ENCODE measurements at regions not wholly inside any gene's neighbourhood (a gene's known extent, or its start where the extent isn't known, plus 50 kb on each side); places are given as distances from the start of the nearest gene placed in this dataset.

GRCh38 chr4:13209600-13209999 is 274.5 kb downstream of the RAB28 start:
- no peaks in the 10 kb centered on the region for H3K9me3 ChIP-seq (ENCODE audit: control insufficient read depth in 1 of 2, low read length in 2 of 2)
- no peak overlapping the region for H3K4me3 ChIP-seq (ENCODE audit: low read depth in 1 of 2, low read length in 2 of 2)
- H3K4me1 ChIP-seq (ENCODE audit: control insufficient read depth in 1 of 2, insufficient read depth in 2 of 2, low read length in 2 of 2), result no peaks in the 10 kb centered on the region
- H3K36me3 ChIP-seq (ENCODE audit: control insufficient read depth in 1 of 2, insufficient read depth in 2 of 2, low read length in 2 of 2), result no peaks in the 10 kb centered on the region
- H3K27me3 ChIP-seq (ENCODE audit: low read depth, low read length), result no peaks in the 10 kb centered on the region
- no peak overlapping the region for H3K27ac ChIP-seq (ENCODE audit: low read length)

- Histone ChIP-seq H3K4me1 (ENCODE audit: control insufficient read depth in 1 of 2, insufficient read depth in 2 of 2, low read length in 2 of 2) (no peaks in the 10 kb centered on the region), H3K9me3 (ENCODE audit: control insufficient read depth in 1 of 2, low read length in 2 of 2) (no peaks in the 10 kb centered on the region), H3K27me3 (ENCODE audit: low read depth, low read length) (no peaks in the 10 kb centered on the region), H3K36me3 (ENCODE audit: control insufficient read depth in 1 of 2, insufficient read depth in 2 of 2, low read length in 2 of 2) (no peaks in the 10 kb centered on the region), H3K4me3 (ENCODE audit: low read depth in 1 of 2, low read length in 2 of 2) (no peak overlapping the region), H3K27ac (ENCODE audit: low read length) (no peak overlapping the region)
Measured at GRCh38 chr4:13208558-13209193, 275.5 kb downstream of the RAB28 start.

- Histone ChIP-seq H3K4me3 (ENCODE audit: low read depth in 1 of 2, low read length in 2 of 2) (no peak overlapping the region), H3K4me1 (ENCODE audit: control insufficient read depth in 1 of 2, insufficient read depth in 2 of 2, low read length in 2 of 2) (peaks cover 0 to 10% of the 10 kb centered on the region in 2 donors), H3K27ac (ENCODE audit: low read length) (no peak overlapping the region), H3K27me3 (ENCODE audit: low read depth, low read length) (no peaks in the 10 kb centered on the region), H3K9me3 (ENCODE audit: control insufficient read depth in 1 of 2, low read length in 2 of 2) (no peaks in the 10 kb centered on the region), H3K36me3 (ENCODE audit: control insufficient read depth in 1 of 2, insufficient read depth in 2 of 2, low read length in 2 of 2) (no peaks in the 10 kb centered on the region)
Measured at GRCh38 chr4:13207226-13207625, 276.9 kb downstream of the RAB28 start.

- H3K36me3 ChIP-seq (ENCODE audit: control insufficient read depth in 1 of 2, insufficient read depth in 2 of 2, low read length in 2 of 2), result no peaks in the 10 kb centered on the region
- no peak overlapping the region for H3K27ac ChIP-seq (ENCODE audit: low read length)
- H3K9me3 ChIP-seq (ENCODE audit: control insufficient read depth in 1 of 2, low read length in 2 of 2), result no peaks in the 10 kb centered on the region
- no peaks in the 10 kb centered on the region for H3K27me3 ChIP-seq (ENCODE audit: low read depth, low read length)
- peaks cover 0 to 10% of the 10 kb centered on the region in 2 donors for H3K4me1 ChIP-seq (ENCODE audit: control insufficient read depth in 1 of 2, insufficient read depth in 2 of 2, low read length in 2 of 2)
- no peak overlapping the region for H3K4me3 ChIP-seq (ENCODE audit: low read depth in 1 of 2, low read length in 2 of 2)
Measured at GRCh38 chr4:13203101-13203500, 281.0 kb downstream of the RAB28 start.

GRCh38 chr4:13202701-13203100 is 281.4 kb downstream of the RAB28 start:
- H3K36me3 ChIP-seq (ENCODE audit: control insufficient read depth in 1 of 2, insufficient read depth in 2 of 2, low read length in 2 of 2), result no peaks in the 10 kb centered on the region
- no peaks in the 10 kb centered on the region for H3K9me3 ChIP-seq (ENCODE audit: control insufficient read depth in 1 of 2, low read length in 2 of 2)
- H3K27ac ChIP-seq (ENCODE audit: low read length), result no peak overlapping the region
- H3K27me3 ChIP-seq (ENCODE audit: low read depth, low read length), result no peaks in the 10 kb centered on the region
- peaks cover 0 to 10% of the 10 kb centered on the region in 2 donors for H3K4me1 ChIP-seq (ENCODE audit: control insufficient read depth in 1 of 2, insufficient read depth in 2 of 2, low read length in 2 of 2)
- H3K4me3 ChIP-seq (ENCODE audit: low read depth in 1 of 2, low read length in 2 of 2), result no peak overlapping the region

GRCh38 chr4:13201241-13201640 is 282.9 kb downstream of the RAB28 start:
- H3K4me3 ChIP-seq (ENCODE audit: low read depth in 1 of 2, low read length in 2 of 2), result no peak overlapping the region
- H3K36me3 ChIP-seq (ENCODE audit: control insufficient read depth in 1 of 2, insufficient read depth in 2 of 2, low read length in 2 of 2), result no peaks in the 10 kb centered on the region
- no peak overlapping the region for H3K27ac ChIP-seq (ENCODE audit: low read length)
- no peaks in the 10 kb centered on the region for H3K27me3 ChIP-seq (ENCODE audit: low read depth, low read length)
- no peaks in the 10 kb centered on the region for H3K9me3 ChIP-seq (ENCODE audit: control insufficient read depth in 1 of 2, low read length in 2 of 2)
- peaks cover 0 to 10% of the 10 kb centered on the region in 2 donors for H3K4me1 ChIP-seq (ENCODE audit: control insufficient read depth in 1 of 2, insufficient read depth in 2 of 2, low read length in 2 of 2)

GRCh38 chr4:13196721-13197120 is 287.4 kb downstream of the RAB28 start:
- H3K9me3 ChIP-seq (ENCODE audit: control insufficient read depth in 1 of 2, low read length in 2 of 2), result no peaks in the 10 kb centered on the region
- H3K4me3 ChIP-seq (ENCODE audit: low read depth in 1 of 2, low read length in 2 of 2), result no peak overlapping the region
- H3K27me3 ChIP-seq (ENCODE audit: low read depth, low read length), result no peaks in the 10 kb centered on the region
- no peaks in the 10 kb centered on the region for H3K4me1 ChIP-seq (ENCODE audit: control insufficient read depth in 1 of 2, insufficient read depth in 2 of 2, low read length in 2 of 2)
- H3K36me3 ChIP-seq (ENCODE audit: control insufficient read depth in 1 of 2, insufficient read depth in 2 of 2, low read length in 2 of 2), result no peaks in the 10 kb centered on the region
- no peak overlapping the region for H3K27ac ChIP-seq (ENCODE audit: low read length)

- no peaks in the 10 kb centered on the region for H3K4me1 ChIP-seq (ENCODE audit: control insufficient read depth in 1 of 2, insufficient read depth in 2 of 2, low read length in 2 of 2)
- no peak overlapping the region for H3K4me3 ChIP-seq (ENCODE audit: low read depth in 1 of 2, low read length in 2 of 2)
- no peaks in the 10 kb centered on the region for H3K27me3 ChIP-seq (ENCODE audit: low read depth, low read length)
- H3K27ac ChIP-seq (ENCODE audit: low read length), result no peak overlapping the region
- no peaks in the 10 kb centered on the region for H3K9me3 ChIP-seq (ENCODE audit: control insufficient read depth in 1 of 2, low read length in 2 of 2)
- no peaks in the 10 kb centered on the region for H3K36me3 ChIP-seq (ENCODE audit: control insufficient read depth in 1 of 2, insufficient read depth in 2 of 2, low read length in 2 of 2)
Measured at GRCh38 chr4:13193662-13194061, 290.5 kb downstream of the RAB28 start.

- Histone ChIP-seq H3K36me3 (ENCODE audit: control insufficient read depth in 1 of 2, insufficient read depth in 2 of 2, low read length in 2 of 2) (no peaks in the 10 kb centered on the region), H3K27me3 (ENCODE audit: low read depth, low read length) (no peaks in the 10 kb centered on the region), H3K27ac (ENCODE audit: low read length) (no peak overlapping the region), H3K4me1 (ENCODE audit: control insufficient read depth in 1 of 2, insufficient read depth in 2 of 2, low read length in 2 of 2) (no peaks in the 10 kb centered on the region), H3K4me3 (ENCODE audit: low read depth in 1 of 2, low read length in 2 of 2) (no peak overlapping the region), H3K9me3 (ENCODE audit: control insufficient read depth in 1 of 2, low read length in 2 of 2) (no peaks in the 10 kb centered on the region)
Measured at GRCh38 chr4:13190093-13190721, 293.9 kb downstream of the RAB28 start.

- Histone ChIP-seq H3K36me3 (ENCODE audit: control insufficient read depth in 1 of 2, insufficient read depth in 2 of 2, low read length in 2 of 2) (no peaks in the 10 kb centered on the region), H3K27ac (ENCODE audit: low read length) (no peak overlapping the region), H3K9me3 (ENCODE audit: control insufficient read depth in 1 of 2, low read length in 2 of 2) (peaks cover 0 to 5% of the 10 kb centered on the region in 2 donors), H3K27me3 (ENCODE audit: low read depth, low read length) (no peaks in the 10 kb centered on the region), H3K4me3 (ENCODE audit: low read depth in 1 of 2, low read length in 2 of 2) (no peak overlapping the region), H3K4me1 (ENCODE audit: control insufficient read depth in 1 of 2, insufficient read depth in 2 of 2, low read length in 2 of 2) (no peaks in the 10 kb centered on the region)
Measured at GRCh38 chr4:13184199-13184598, 299.9 kb downstream of the RAB28 start.

- H3K4me3 ChIP-seq (ENCODE audit: low read depth in 1 of 2, low read length in 2 of 2), result no peak overlapping the region
- peaks cover 0 to 5% of the 10 kb centered on the region in 2 donors for H3K9me3 ChIP-seq (ENCODE audit: control insufficient read depth in 1 of 2, low read length in 2 of 2)
- H3K4me1 ChIP-seq (ENCODE audit: control insufficient read depth in 1 of 2, insufficient read depth in 2 of 2, low read length in 2 of 2), result no peaks in the 10 kb centered on the region
- no peaks in the 10 kb centered on the region for H3K36me3 ChIP-seq (ENCODE audit: control insufficient read depth in 1 of 2, insufficient read depth in 2 of 2, low read length in 2 of 2)
- no peaks in the 10 kb centered on the region for H3K27me3 ChIP-seq (ENCODE audit: low read depth, low read length)
- H3K27ac ChIP-seq (ENCODE audit: low read length), result no peak overlapping the region
Measured at GRCh38 chr4:13182133-13182532, 302.0 kb downstream of the RAB28 start.

GRCh38 chr4:13181681-13182080 is 302.5 kb downstream of the RAB28 start:
- H3K4me1 ChIP-seq (ENCODE audit: control insufficient read depth in 1 of 2, insufficient read depth in 2 of 2, low read length in 2 of 2), result no peaks in the 10 kb centered on the region
- no peaks in the 10 kb centered on the region for H3K36me3 ChIP-seq (ENCODE audit: control insufficient read depth in 1 of 2, insufficient read depth in 2 of 2, low read length in 2 of 2)
- no peaks in the 10 kb centered on the region for H3K27me3 ChIP-seq (ENCODE audit: low read depth, low read length)
- H3K9me3 ChIP-seq (ENCODE audit: control insufficient read depth in 1 of 2, low read length in 2 of 2), result peaks cover 0 to 5% of the 10 kb centered on the region in 2 donors
- H3K4me3 ChIP-seq (ENCODE audit: low read depth in 1 of 2, low read length in 2 of 2), result no peak overlapping the region
- no peak overlapping the region for H3K27ac ChIP-seq (ENCODE audit: low read length)
